PFSK-1 (cell line): ENCODE measurements at regions not wholly inside any gene's neighbourhood (a gene's known extent, or its start where the extent isn't known, plus 50 kb on each side); places are given as distances from the start of the nearest gene placed in this dataset.

Experiments
- FOXP2 ChIP-seq: optimal IDR thresholded peaks from 2 replicates; pipeline ENCODE3; 2011; ENCODE audit warnings: borderline replicate concordance, control low read depth, inconsistent platforms; ENCODE audit not compliant: insufficient read depth; ENCODE audit errors: extremely low read length, extremely low read depth
- POLR2AphosphoS5 ChIP-seq: IDR thresholded peaks from 2 replicates; pipeline ENCODE4 v1.6.1; 2012; ENCODE audit warnings: low read depth, mild to moderate bottlenecking, control low read depth, low read length, moderate library complexity
- TAF1 ChIP-seq: IDR thresholded peaks from 2 replicates; pipeline ENCODE4 v1.6.1; 2012; ENCODE audit warnings: low read length, control low read depth, borderline replicate concordance; ENCODE audit not compliant: insufficient read depth

- TF ChIP-seq POLR2AphosphoS5: no peak
- TF ChIP-seq FOXP2: no peak
- TF ChIP-seq TAF1: no peak
These were observed 740.6 kb upstream of the FAM241A start for GRCh38 chr4:111404673-111405072.
